ENCODE measurements at regions not wholly inside any gene's neighbourhood (a gene's known extent, or its start where the extent isn't known, plus 50 kb on each side); places are given as distances from the start of the nearest gene placed in this dataset.

- POLR2A ChIA-PET, result no interaction called here
- no peak for TF ChIP-seq CTCF (IDR thresholded peaks at IDR 0.05; ENCODE audit: insufficient read depth, low read length, missing control alignments)
- H3K4me3 ChIP-seq (ENCODE audit: low read depth, low read length), result no peak overlapping the region
- no peak for DNase-seq (ENCODE audit: low read depth, low spot score)
- CTCF ChIA-PET, result no interaction called here
Observed at GRCh38 chr2:23294238-23294637, 90.7 kb upstream of the KLHL29 start.

- no peak for DNase-seq (ENCODE audit: low read depth, low spot score)
- ChIA-PET POLR2A (no interaction called here), CTCF (no interaction called here)
- TF ChIP-seq CTCF (IDR thresholded peaks at IDR 0.05; ENCODE audit: insufficient read depth, low read length, missing control alignments), result no peak
- H3K4me3 ChIP-seq (ENCODE audit: low read depth, low read length), result no peak overlapping the region
Observed at GRCh38 chr2:23296691-23297090, 88.3 kb upstream of the KLHL29 start.

GRCh38 chr2:23297112-23297511 is 87.9 kb upstream of the KLHL29 start:
- no peak overlapping the region for H3K4me3 ChIP-seq (ENCODE audit: low read depth, low read length)
- no peak for TF ChIP-seq CTCF (IDR thresholded peaks at IDR 0.05; ENCODE audit: insufficient read depth, low read length, missing control alignments)
- ChIA-PET CTCF (no interaction called here), POLR2A (no interaction called here)
- no peak for DNase-seq (ENCODE audit: low read depth, low spot score)

GRCh38 chr2:23298551-23298950 is 86.4 kb upstream of the KLHL29 start:
- CTCF ChIA-PET, result interaction anchor here (1.6 kb wide), 1 partner anchor 15 kb away, joined by 4 read pairs; no protein-coding TSS in a partner anchor
- DNase-seq (ENCODE audit: low read depth, low spot score), result no peak
- TF ChIP-seq CTCF (IDR thresholded peaks at IDR 0.05; ENCODE audit: insufficient read depth, low read length, missing control alignments), result no peak

GRCh38 chr2:23299476-23300195 is 85.3 kb upstream of the KLHL29 start:
- no peak overlapping the region for H3K4me3 ChIP-seq (ENCODE audit: low read depth, low read length)
- no peak for DNase-seq (ENCODE audit: low read depth, low spot score)
- ChIA-PET POLR2A (no interaction called here), CTCF (interaction anchor here (1.0 to 1.6 kb wide), 2 partner anchors 11 to 14 kb away, joined by 3 to 4 read pairs; no protein-coding TSS in a partner anchor)
- no peak for TF ChIP-seq CTCF (IDR thresholded peaks at IDR 0.05; ENCODE audit: insufficient read depth, low read length, missing control alignments)

More at GRCh38 chr2:23298551-23298950, 86.4 kb upstream of the KLHL29 start:
- POLR2A ChIA-PET, result interaction anchor here (1.5 kb wide), 1 partner anchor 12 kb away, joined by 6 read pairs; no protein-coding TSS in a partner anchor
- no peak overlapping the region for H3K4me3 ChIP-seq (ENCODE audit: low read depth, low read length)

- TF ChIP-seq CTCF (IDR thresholded peaks at IDR 0.05; ENCODE audit: insufficient read depth, low read length, missing control alignments), result no peak
- H3K4me3 ChIP-seq (ENCODE audit: low read depth, low read length), result no peak overlapping the region
- POLR2A ChIA-PET, result no interaction called here
- CTCF ChIA-PET, result interaction anchor here (0.7 to 1.0 kb wide), 2 partner anchors 22 to 102 kb away, joined by 3 read pairs; no protein-coding TSS in a partner anchor
- no peak for DNase-seq (ENCODE audit: low read depth, low spot score)
Observed at GRCh38 chr2:23301136-23301535, 83.8 kb upstream of the KLHL29 start.

Measured in AG04449 (cell line).